ENCODE measurements at regions not wholly inside any gene's neighbourhood (a gene's known extent, or its start where the extent isn't known, plus 50 kb on each side); places are given as distances from the start of the nearest gene placed in this dataset.
"Not testable (repeated sequence)": the region's sequence is repeated elsewhere in the genome, so short reads cannot be mapped to it uniquely, and the experiment has no call there.

DNA sequence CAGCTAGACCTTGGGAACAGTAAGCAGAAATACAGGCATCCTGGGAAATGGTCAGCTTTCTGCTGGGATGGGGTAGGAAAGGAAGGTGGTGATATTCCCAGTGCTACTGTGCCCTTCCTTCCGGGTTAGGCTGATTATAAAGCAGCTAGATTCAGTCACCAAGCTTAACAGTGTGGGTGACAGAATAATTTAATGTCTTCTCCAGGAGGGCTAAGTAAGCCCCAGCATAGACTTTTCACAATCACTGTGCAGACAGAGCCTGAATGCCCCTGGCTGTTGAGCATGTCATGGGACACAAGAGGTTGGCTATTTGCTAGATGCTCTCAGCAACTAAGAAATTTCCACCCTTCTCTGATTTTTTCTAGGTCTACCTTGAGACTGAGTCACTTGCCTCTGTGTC is 513.0 kb downstream of the TOX3 start:
- no peak for DNase-seq

- no peak for DNase-seq
These were observed 524.0 kb downstream of the TOX3 start for GRCh38 chr16:52022980-52023379.

DNA sequence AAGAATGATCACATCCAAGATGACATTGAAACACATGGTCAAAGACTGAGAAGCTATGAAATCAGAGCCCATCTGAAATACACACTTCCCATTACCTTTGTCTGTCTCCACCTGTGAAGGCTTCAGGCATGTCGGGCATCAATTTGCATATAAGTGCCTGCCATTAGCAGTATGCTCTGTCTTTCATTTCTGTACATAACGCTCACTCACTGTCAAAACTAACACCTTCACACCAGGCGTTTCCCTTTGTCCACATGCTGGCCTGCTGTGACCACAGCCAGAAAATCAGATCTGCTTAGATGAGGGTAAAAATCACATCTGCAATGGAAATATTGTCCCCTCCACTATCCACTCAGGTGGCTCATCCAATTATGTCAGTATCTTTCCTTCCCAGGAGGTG is 524.8 kb downstream of the TOX3 start:
- peak in 1 of 2 experiments; percentile 17 for DNase-seq

GRCh38 chr16:52016387-52016786 is 530.6 kb downstream of the TOX3 start:
- DNase-seq: no peak

- no peak for DNase-seq
These were observed 541.4 kb downstream of the TOX3 start for GRCh38 chr16:52005551-52005950.

GRCh38 chr16:52004343-52004742 is 542.6 kb downstream of the TOX3 start:
- no peak for DNase-seq

DNA sequence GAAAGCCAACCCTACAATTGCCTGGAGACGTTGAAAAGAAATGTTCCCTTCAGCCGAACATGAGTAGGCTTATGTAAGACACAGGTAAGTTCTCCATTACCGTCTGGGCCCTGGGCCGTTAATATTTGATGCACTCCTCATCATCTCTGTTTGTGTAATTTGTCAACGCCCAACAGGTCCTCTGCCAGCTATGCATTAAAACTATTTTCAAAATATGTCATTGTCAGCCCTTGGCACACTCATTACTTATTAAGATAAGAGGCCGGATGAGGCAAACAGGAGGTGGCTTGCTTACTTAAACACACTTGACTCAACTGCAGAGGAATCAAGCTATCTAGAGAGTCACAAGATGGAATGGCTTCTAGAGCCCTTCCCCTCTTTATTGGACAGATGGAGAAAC is 544.9 kb downstream of the TOX3 start:
- no peak for DNase-seq

GRCh38 chr16:51996516-51996915 is 550.4 kb downstream of the TOX3 start:
- DNase-seq: no peak

- DNase-seq: peak in 1 of 2 experiments; percentile 11
These were observed 552.3 kb downstream of the TOX3 start for GRCh38 chr16:51994597-51994996.

- no peak for DNase-seq
These were observed 557.2 kb downstream of the TOX3 start for GRCh38 chr16:51989637-51990230.

GRCh38 chr16:51988977-51989376 is 558.0 kb downstream of the TOX3 start:
- DNase-seq: no peak

- no peak for DNase-seq
These were observed 559.4 kb downstream of the TOX3 start for GRCh38 chr16:51987519-51987918.

GRCh38 chr16:51986717-51987116 is 560.2 kb downstream of the TOX3 start:
- DNase-seq: no peak

- DNase-seq: no peak
These were observed 560.6 kb downstream of the TOX3 start for GRCh38 chr16:51986301-51986700.

- DNase-seq: no peak
These were observed 561.8 kb downstream of the TOX3 start for GRCh38 chr16:51985126-51985525.

- no peak for DNase-seq
These were observed 562.5 kb downstream of the TOX3 start for GRCh38 chr16:51984395-51984794.

- DNase-seq: peak; percentile 34 to 73
These were observed 563.9 kb downstream of the TOX3 start for GRCh38 chr16:51982715-51983680.

DNA sequence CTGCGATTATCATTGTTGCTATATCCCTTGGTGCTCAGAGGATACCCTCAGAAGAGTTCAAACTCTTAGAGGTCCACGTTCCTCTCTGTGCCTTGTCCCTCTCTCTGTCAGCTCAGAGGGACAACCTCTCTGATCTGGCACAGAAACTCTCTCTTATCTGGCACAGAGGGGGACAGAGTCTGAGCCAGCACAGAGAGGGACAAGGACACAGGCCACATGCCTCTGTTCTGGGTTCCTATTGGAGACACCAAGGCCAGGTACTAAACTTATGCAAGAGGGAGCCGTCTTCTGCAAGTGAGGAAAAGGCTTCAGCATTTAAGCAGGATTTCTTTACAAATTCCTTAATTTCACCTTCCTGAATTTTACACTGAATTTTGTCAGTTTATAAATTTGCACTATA is 565.2 kb downstream of the TOX3 start:
- DNase-seq: no peak

GRCh38 chr16:51977506-51977905 is 569.4 kb downstream of the TOX3 start:
- not testable (repeated sequence) for DNase-seq

GRCh38 chr16:51971184-51971583 is 575.8 kb downstream of the TOX3 start:
- DNase-seq: peak; percentile 28 to 62

DNA sequence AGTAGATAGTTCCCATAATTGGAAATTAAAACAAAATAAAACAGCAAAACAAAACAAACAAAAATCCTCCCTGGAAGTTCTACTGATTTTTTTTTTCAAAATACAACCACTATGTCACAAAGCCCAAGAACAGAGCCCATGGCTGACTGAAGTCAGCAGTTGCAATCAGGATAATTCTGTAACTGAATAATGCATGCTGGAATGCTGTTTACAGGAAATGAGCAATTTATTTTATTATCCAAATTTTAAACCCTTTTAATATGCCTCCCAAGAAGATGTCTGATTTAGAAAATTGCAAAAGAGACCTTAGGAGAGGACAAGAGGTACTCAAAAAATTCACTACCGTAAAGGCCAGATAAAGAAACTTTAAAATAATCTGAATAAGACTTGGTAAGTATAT is 578.2 kb downstream of the TOX3 start:
- no peak for DNase-seq

- DNase-seq: peak in 1 of 2 experiments; percentile 2
These were observed 579.3 kb downstream of the TOX3 start for GRCh38 chr16:51967646-51968045.

- DNase-seq: no peak
These were observed 586.0 kb downstream of the TOX3 start for GRCh38 chr16:51960931-51961330.

- no peak for DNase-seq
These were observed 593.5 kb downstream of the TOX3 start for GRCh38 chr16:51953286-51953985.

All from NCI-H526 (cell line).